ENCODE measurements at regions not wholly inside any gene's neighbourhood (a gene's known extent, or its start where the extent isn't known, plus 50 kb on each side); places are given as distances from the start of the nearest gene placed in this dataset.

GRCh38 chr12:16955083-16955657, 349.2 kb upstream of the LMO3 start:
- TF ChIP-seq CTCF (IDR thresholded peaks at IDR 0.05; ENCODE audit: insufficient read depth, low read depth, low read length, missing control alignments), result no peak
- DNase-seq (ENCODE audit: low read depth), result no peak
- no peak overlapping the region for H3K4me3 ChIP-seq (ENCODE audit: low read depth, low read length)

- DNase-seq (ENCODE audit: low read depth), result no peak
- no peak for TF ChIP-seq CTCF (IDR thresholded peaks at IDR 0.05; ENCODE audit: insufficient read depth, low read depth, low read length, missing control alignments)
- H3K4me3 ChIP-seq (ENCODE audit: low read depth, low read length), result no peak overlapping the region
Observed at GRCh38 chr12:16949871-16950667, 344.1 kb upstream of the LMO3 start.

GRCh38 chr12:16949371-16949770, 343.4 kb upstream of the LMO3 start:
- TF ChIP-seq CTCF (IDR thresholded peaks at IDR 0.05; ENCODE audit: insufficient read depth, low read depth, low read length, missing control alignments), result no peak
- H3K4me3 ChIP-seq (ENCODE audit: low read depth, low read length), result no peak overlapping the region
- DNase-seq (ENCODE audit: low read depth), result no peak

GRCh38 chr12:16946704-16947103, 340.7 kb upstream of the LMO3 start:
- no peak for DNase-seq (ENCODE audit: low read depth)
- no peak overlapping the region for H3K4me3 ChIP-seq (ENCODE audit: low read depth, low read length)
- no peak for TF ChIP-seq CTCF (IDR thresholded peaks at IDR 0.05; ENCODE audit: insufficient read depth, low read depth, low read length, missing control alignments)

GRCh38 chr12:16939871-16940306, 333.9 kb upstream of the LMO3 start:
- DNase-seq (ENCODE audit: low read depth), result peak; percentile 82
- no peak overlapping the region for H3K4me3 ChIP-seq (ENCODE audit: low read depth, low read length)

GRCh38 chr12:16927259-16927658, 321.3 kb upstream of the LMO3 start:
- no peak for DNase-seq (ENCODE audit: low read depth)
- no peak overlapping the region for H3K4me3 ChIP-seq (ENCODE audit: low read depth, low read length)
- TF ChIP-seq CTCF (IDR thresholded peaks at IDR 0.05; ENCODE audit: insufficient read depth, low read depth, low read length, missing control alignments), result no peak

More at GRCh38 chr12:16939871-16940306, 333.9 kb upstream of the LMO3 start:
- peak; percentile 75 for TF ChIP-seq CTCF (IDR thresholded peaks at IDR 0.05; ENCODE audit: insufficient read depth, low read depth, low read length, missing control alignments)
